ENCODE measurements at regions not wholly inside any gene's neighbourhood (a gene's known extent, or its start where the extent isn't known, plus 50 kb on each side); places are given as distances from the start of the nearest gene placed in this dataset.

DNA sequence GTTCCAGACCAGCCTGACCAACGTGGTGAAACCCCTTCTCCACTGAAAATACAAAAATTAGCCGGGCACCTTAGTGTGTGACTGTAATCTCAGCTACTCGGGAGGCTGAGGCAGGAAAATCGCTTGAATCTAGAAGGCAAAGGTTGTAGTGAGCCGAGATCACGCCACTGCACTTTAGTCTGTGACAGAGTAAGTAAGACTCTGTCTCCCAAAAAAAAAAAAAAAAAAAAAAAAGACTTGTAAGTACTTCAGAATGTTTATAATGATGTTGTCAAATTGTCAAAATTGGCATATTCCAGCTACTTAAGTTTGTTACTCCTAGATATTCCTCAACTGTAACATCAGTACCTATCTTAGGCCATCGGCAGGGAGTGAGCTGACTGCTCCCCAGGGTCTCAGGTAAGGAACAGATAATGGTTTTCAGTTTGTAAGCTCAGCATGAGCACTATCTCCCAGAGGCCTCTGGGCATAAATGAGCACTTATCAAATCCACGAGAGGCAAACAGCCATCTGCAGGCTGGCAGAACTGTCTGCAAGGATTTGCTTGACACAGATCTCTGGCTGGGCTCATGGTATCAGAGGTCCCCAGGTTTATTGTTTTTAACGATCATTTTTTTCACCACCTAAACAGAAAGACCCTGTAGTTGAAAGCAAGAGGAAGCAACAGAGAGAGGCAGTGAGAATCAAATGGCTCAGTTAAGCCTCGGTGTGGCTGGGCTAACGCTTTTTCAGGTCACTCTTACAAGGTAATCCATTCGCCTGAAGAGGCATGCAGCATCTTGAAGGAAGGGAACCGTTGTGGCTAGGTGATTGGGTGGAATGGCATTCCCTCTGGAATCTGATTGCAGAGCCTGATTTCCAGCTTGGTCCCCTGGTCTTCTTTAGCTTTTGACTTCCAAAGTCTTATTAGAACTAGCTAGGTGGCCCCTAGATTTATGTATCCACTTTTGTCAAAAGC is 115.9 kb downstream of the LY86 start:
- no peak overlapping the region for H3K27ac ChIP-seq
- TF ChIP-seq CTCF (IDR thresholded peaks at IDR 0.05) (no peak), ZFX (IDR thresholded peaks at IDR 0.05; ENCODE audit: borderline replicate concordance) (no peak)

DNA sequence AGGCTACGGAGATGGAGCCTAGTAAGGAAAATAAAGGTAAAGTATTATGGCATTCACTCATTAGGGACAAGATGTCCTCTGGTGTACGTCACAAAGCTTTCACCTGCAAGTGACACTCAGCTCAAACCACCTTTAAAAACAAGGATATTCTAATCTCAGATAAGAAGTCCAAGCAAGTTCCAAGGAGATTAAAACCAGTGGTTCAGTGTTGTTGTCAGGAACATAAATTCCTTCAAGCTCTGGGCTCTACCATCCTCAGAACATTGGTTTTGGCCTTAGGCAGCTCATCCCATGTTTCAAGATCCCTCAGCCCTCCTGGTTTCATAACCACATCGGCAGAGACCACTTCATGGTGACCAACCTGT is 116.5 kb downstream of the LY86 start:
- H3K27ac ChIP-seq = no peak overlapping the region
- TF ChIP-seq CTCF (IDR thresholded peaks at IDR 0.05) (no peak), ZFX (IDR thresholded peaks at IDR 0.05; ENCODE audit: borderline replicate concordance) (no peak)

GRCh38 chr6:6705915-6706675 is 117.6 kb downstream of the LY86 start:
- no peak overlapping the region for H3K27ac ChIP-seq
- TF ChIP-seq ZFX (IDR thresholded peaks at IDR 0.05; ENCODE audit: borderline replicate concordance) = no peak
- TF ChIP-seq CTCF (IDR thresholded peaks at IDR 0.05) = no peak

DNA sequence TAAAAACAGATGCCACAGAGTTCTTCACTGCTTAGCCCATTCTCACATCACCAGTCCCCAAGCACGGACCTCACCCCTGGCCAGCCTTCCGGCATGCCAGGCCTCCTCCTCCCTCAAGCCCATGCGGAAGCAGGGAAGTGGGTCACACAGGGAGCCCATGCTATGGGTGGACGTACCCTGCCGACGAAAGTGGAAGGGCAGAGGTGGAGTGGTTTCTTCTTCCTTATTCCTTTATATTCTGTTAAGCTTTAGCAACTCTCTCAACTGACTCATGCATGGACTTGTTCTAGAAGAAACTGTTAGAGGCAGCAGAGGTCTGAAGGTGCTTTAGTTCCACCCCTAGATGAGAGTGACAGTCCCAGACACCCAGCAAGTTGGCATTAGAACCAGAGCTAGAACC is 118.6 kb downstream of the LY86 start:
- H3K27ac ChIP-seq = no peak overlapping the region

DNA sequence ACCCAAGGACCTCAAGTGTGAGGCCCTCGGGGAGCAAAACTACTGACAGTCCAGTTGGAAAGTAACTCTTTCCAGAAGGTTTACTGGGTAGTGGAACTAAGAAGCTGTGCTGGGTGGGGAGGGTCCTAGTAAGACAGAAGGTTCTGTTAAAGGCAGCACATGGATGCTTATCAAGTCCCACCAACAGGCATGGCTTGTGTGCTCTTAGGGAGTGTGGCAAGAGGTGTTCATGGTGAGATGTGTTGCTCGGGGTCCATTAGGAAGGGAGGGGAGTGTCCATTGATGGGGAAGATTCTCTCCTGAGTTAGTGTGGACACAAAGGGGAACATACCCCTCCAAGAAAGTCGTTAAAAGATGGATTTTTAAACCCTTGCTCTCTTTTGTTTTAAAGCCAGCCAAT is 120.6 kb downstream of the LY86 start:
- H3K27ac ChIP-seq = no peak overlapping the region
- TF ChIP-seq CTCF (IDR thresholded peaks at IDR 0.05) (no peak), ZFX (IDR thresholded peaks at IDR 0.05; ENCODE audit: borderline replicate concordance) (no peak)

More for the DNA sequence above, 118.6 kb downstream of the LY86 start:
- TF ChIP-seq CTCF (IDR thresholded peaks at IDR 0.05) (no peak), ZFX (IDR thresholded peaks at IDR 0.05; ENCODE audit: borderline replicate concordance) (no peak)

DNA sequence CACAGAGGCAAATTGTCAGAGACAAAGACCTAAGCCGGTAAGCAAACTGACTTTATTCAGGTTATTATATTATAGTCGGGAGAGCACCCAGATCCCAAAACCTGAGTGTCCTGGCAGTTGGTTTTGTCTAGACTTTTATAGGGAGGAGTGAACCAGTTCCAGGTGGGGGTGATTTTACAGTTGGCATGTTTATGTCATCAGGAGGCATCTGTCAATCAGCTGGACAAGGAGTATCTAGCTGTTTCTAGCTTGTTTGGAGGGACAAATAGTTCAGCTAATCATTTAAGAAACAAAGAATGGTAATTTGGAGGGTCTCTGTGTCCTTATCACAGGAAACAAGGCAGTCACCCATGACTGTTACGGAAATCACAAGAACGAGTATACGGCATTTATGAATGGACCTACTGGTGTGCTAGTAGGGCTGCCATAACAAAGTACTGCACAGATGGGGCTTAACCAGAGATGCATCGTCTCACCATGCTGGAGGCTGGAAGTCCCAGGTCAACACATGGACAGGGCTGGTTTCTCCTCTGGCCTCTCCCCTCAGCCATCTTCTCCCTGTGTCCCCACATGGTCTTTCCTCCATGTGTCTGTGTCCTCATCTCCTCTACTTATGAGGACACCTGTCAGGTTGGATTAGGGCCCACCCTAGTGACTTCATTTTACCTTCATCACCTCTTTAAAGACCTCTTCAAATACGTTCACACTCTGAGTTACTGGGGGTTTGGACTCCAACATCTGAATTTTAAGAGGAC is 122.7 kb downstream of the LY86 start:
- H3K27ac ChIP-seq = no peak overlapping the region
- no peak for TF ChIP-seq ZFX (IDR thresholded peaks at IDR 0.05; ENCODE audit: borderline replicate concordance)
- TF ChIP-seq CTCF (IDR thresholded peaks at IDR 0.05) = no peak

Data from 22Rv1 (cell line).